ENCODE measurements at regions not wholly inside any gene's neighbourhood (a gene's known extent, or its start where the extent isn't known, plus 50 kb on each side); places are given as distances from the start of the nearest gene placed in this dataset.
A peak's percentile ranks its signal among the peaks of the same experiment; 100 is the strongest.

GRCh38 chr1:88401313-88401712, 282.8 kb upstream of the PKN2 start:
- Mint-ChIP-seq H3K4me3 (no peak overlapping the region), H3K27me3 (no peaks in the 10 kb centered on the region), H3K27ac (no peak overlapping the region), H3K36me3 (no peaks in the 10 kb centered on the region), H3K4me1 (no peaks in the 10 kb centered on the region), H3K9me3 (peaks cover 1% of the 10 kb centered on the region)
- DNase-seq, result no peak

GRCh38 chr1:88404582-88404981, 279.5 kb upstream of the PKN2 start:
- no peak overlapping the region for H3K4me3 Mint-ChIP-seq
- H3K4me1 Mint-ChIP-seq, result no peaks in the 10 kb centered on the region
- no peak overlapping the region for H3K27ac Mint-ChIP-seq
- no peaks in the 10 kb centered on the region for H3K36me3 Mint-ChIP-seq
- no peaks in the 10 kb centered on the region for H3K27me3 Mint-ChIP-seq
- no peak for DNase-seq
- peaks cover 7% of the 10 kb centered on the region for H3K9me3 Mint-ChIP-seq

- DNase-seq, result no peak
- H3K4me3 Mint-ChIP-seq, result no peak overlapping the region
- no peaks in the 10 kb centered on the region for H3K27me3 Mint-ChIP-seq
- no peaks in the 10 kb centered on the region for H3K4me1 Mint-ChIP-seq
- peaks cover 7% of the 10 kb centered on the region for H3K9me3 Mint-ChIP-seq
- H3K36me3 Mint-ChIP-seq, result no peaks in the 10 kb centered on the region
- no peak overlapping the region for H3K27ac Mint-ChIP-seq
These were observed 276.8 kb upstream of the PKN2 start for GRCh38 chr1:88407248-88407647.

GRCh38 chr1:88421997-88422396, 262.1 kb upstream of the PKN2 start:
- no peaks in the 10 kb centered on the region for H3K36me3 Mint-ChIP-seq
- H3K9me3 Mint-ChIP-seq, result peaks cover 18% of the 10 kb centered on the region
- H3K27me3 Mint-ChIP-seq, result no peaks in the 10 kb centered on the region
- H3K27ac Mint-ChIP-seq, result no peak overlapping the region
- no peaks in the 10 kb centered on the region for H3K4me1 Mint-ChIP-seq
- DNase-seq, result no peak
- no peak overlapping the region for H3K4me3 Mint-ChIP-seq

GRCh38 chr1:88433556-88433955, 250.5 kb upstream of the PKN2 start:
- no peaks in the 10 kb centered on the region for H3K27me3 Mint-ChIP-seq
- H3K27ac Mint-ChIP-seq, result no peak overlapping the region
- no peak for DNase-seq
- H3K36me3 Mint-ChIP-seq, result no peaks in the 10 kb centered on the region
- no peak overlapping the region for H3K4me3 Mint-ChIP-seq
- no peaks in the 10 kb centered on the region for H3K4me1 Mint-ChIP-seq
- peaks cover 39% of the 10 kb centered on the region for H3K9me3 Mint-ChIP-seq

- Mint-ChIP-seq H3K9me3 (peaks cover 42% of the 10 kb centered on the region), H3K36me3 (no peaks in the 10 kb centered on the region), H3K4me3 (no peak overlapping the region), H3K27ac (no peak overlapping the region), H3K4me1 (no peaks in the 10 kb centered on the region), H3K27me3 (no peaks in the 10 kb centered on the region)
- DNase-seq, result no peak
These were observed 249.2 kb upstream of the PKN2 start for GRCh38 chr1:88434836-88435235.

- peaks cover 25% of the 10 kb centered on the region for H3K9me3 Mint-ChIP-seq
- no peaks in the 10 kb centered on the region for H3K36me3 Mint-ChIP-seq
These were observed 243.1 kb upstream of the PKN2 start for GRCh38 chr1:88441022-88441421.

GRCh38 chr1:88451856-88452255, 232.2 kb upstream of the PKN2 start:
- peaks cover 4% of the 10 kb centered on the region for H3K9me3 Mint-ChIP-seq
- H3K27me3 Mint-ChIP-seq, result peaks cover 5% of the 10 kb centered on the region
- DNase-seq, result no peak
- H3K27ac Mint-ChIP-seq, result no peak overlapping the region
- H3K36me3 Mint-ChIP-seq, result no peaks in the 10 kb centered on the region
- no peak overlapping the region for H3K4me3 Mint-ChIP-seq
- no peaks in the 10 kb centered on the region for H3K4me1 Mint-ChIP-seq

More at GRCh38 chr1:88441022-88441421, 243.1 kb upstream of the PKN2 start:
- Mint-ChIP-seq H3K27ac (no peak overlapping the region), H3K27me3 (no peaks in the 10 kb centered on the region), H3K4me1 (no peaks in the 10 kb centered on the region), H3K4me3 (no peak overlapping the region)
- DNase-seq, result no peak

GRCh38 chr1:88453295-88453694, 230.8 kb upstream of the PKN2 start:
- no peak overlapping the region for H3K27ac Mint-ChIP-seq

GRCh38 chr1:88454781-88455180, 229.3 kb upstream of the PKN2 start:
- no peaks in the 10 kb centered on the region for H3K4me1 Mint-ChIP-seq
- H3K27me3 Mint-ChIP-seq, result peaks cover 5% of the 10 kb centered on the region
- H3K36me3 Mint-ChIP-seq, result no peaks in the 10 kb centered on the region
- H3K9me3 Mint-ChIP-seq, result no peaks in the 10 kb centered on the region
- H3K27ac Mint-ChIP-seq, result no peak overlapping the region
- no peak overlapping the region for H3K4me3 Mint-ChIP-seq
- no peak for DNase-seq

More at GRCh38 chr1:88453295-88453694, 230.8 kb upstream of the PKN2 start:
- Mint-ChIP-seq H3K9me3 (peaks cover 4% of the 10 kb centered on the region), H3K36me3 (no peaks in the 10 kb centered on the region), H3K4me1 (no peaks in the 10 kb centered on the region), H3K4me3 (no peak overlapping the region), H3K27me3 (peaks cover 5% of the 10 kb centered on the region)
- DNase-seq, result no peak

- no peak for DNase-seq
- Mint-ChIP-seq H3K4me3 (no peak overlapping the region), H3K27me3 (peaks cover 5% of the 10 kb centered on the region), H3K36me3 (no peaks in the 10 kb centered on the region), H3K4me1 (no peaks in the 10 kb centered on the region), H3K9me3 (no peaks in the 10 kb centered on the region), H3K27ac (no peak overlapping the region)
These were observed 228.3 kb upstream of the PKN2 start for GRCh38 chr1:88455621-88456256.

- Mint-ChIP-seq H3K27me3 (peaks cover 19% of the 10 kb centered on the region), H3K4me3 (no peak overlapping the region), H3K4me1 (no peaks in the 10 kb centered on the region), H3K36me3 (no peaks in the 10 kb centered on the region), H3K9me3 (no peaks in the 10 kb centered on the region), H3K27ac (no peak overlapping the region)
- DNase-seq, result no peak
These were observed 226.9 kb upstream of the PKN2 start for GRCh38 chr1:88457197-88457596.

GRCh38 chr1:88461007-88461406, 223.1 kb upstream of the PKN2 start:
- Mint-ChIP-seq H3K27ac (no peak overlapping the region), H3K4me3 (no peak overlapping the region), H3K36me3 (no peaks in the 10 kb centered on the region), H3K9me3 (no peaks in the 10 kb centered on the region), H3K4me1 (no peaks in the 10 kb centered on the region), H3K27me3 (peaks cover 39% of the 10 kb centered on the region)
- no peak for DNase-seq

- H3K27me3 Mint-ChIP-seq, result peaks cover 38% of the 10 kb centered on the region
- H3K27ac Mint-ChIP-seq, result no peak overlapping the region
- DNase-seq, result no peak
- H3K36me3 Mint-ChIP-seq, result no peaks in the 10 kb centered on the region
- H3K4me1 Mint-ChIP-seq, result no peaks in the 10 kb centered on the region
- no peak overlapping the region for H3K4me3 Mint-ChIP-seq
- H3K9me3 Mint-ChIP-seq, result no peaks in the 10 kb centered on the region
These were observed 222.0 kb upstream of the PKN2 start for GRCh38 chr1:88462096-88462487.

- H3K4me1 Mint-ChIP-seq, result no peaks in the 10 kb centered on the region
- H3K4me3 Mint-ChIP-seq, result no peak overlapping the region
- peak; percentile 3 for DNase-seq
- no peaks in the 10 kb centered on the region for H3K9me3 Mint-ChIP-seq
- H3K36me3 Mint-ChIP-seq, result no peaks in the 10 kb centered on the region
- H3K27me3 Mint-ChIP-seq, result peaks cover 38% of the 10 kb centered on the region
- H3K27ac Mint-ChIP-seq, result no peak overlapping the region
These were observed 221.4 kb upstream of the PKN2 start for GRCh38 chr1:88462488-88463261.

GRCh38 chr1:88463401-88463985, 220.6 kb upstream of the PKN2 start:
- Mint-ChIP-seq H3K4me3 (no peak overlapping the region), H3K9me3 (no peaks in the 10 kb centered on the region), H3K27me3 (peaks cover 38% of the 10 kb centered on the region), H3K27ac (no peak overlapping the region), H3K36me3 (no peaks in the 10 kb centered on the region), H3K4me1 (no peaks in the 10 kb centered on the region)
- DNase-seq, result no peak
